ENCODE measurements at regions not wholly inside any gene's neighbourhood (a gene's known extent, or its start where the extent isn't known, plus 50 kb on each side); places are given as distances from the start of the nearest gene placed in this dataset.

DNA sequence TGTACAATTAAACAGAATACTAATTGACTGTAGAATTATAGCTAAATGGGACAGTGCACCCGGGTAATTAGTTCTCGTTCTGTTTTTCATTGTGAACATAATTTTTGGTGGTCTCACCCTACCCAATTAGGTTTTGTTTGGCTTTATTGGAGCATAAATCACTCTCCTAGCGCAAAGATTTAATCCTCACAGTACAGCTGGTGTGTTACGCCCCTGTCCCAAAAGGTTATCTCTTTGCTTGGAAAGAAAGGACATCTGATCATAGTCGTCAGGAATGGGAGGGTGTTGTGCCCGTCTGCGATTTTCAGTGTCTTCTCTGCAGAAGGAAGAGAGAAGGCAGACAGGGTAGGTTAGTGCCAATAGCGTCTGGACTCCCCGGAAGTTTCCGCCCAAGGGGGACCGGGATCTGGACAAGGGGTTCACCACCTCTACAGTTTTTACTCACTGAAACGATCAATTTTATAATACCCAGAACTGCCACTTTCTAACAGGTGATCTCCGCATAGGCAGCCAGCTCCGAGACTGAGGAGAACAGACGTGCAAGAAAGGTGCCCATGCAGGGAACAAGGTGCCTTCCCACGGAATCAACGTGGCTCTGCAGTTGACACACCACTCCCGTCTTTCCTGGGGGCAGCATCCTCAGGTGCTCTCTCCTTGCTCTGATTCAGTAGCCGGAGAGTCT is 617.4 kb upstream of the CDH4 start:
- no peak for TF ChIP-seq CTCF (IDR thresholded peaks at IDR 0.05; ENCODE audit: partially characterized antibody, unreplicated experiment)
- Mint-ChIP-seq H3K27ac (ENCODE audit: unreplicated experiment) (no peak overlapping the region), H3K9me3 (ENCODE audit: unreplicated experiment) (peaks cover 2% of the 10 kb centered on the region), H3K36me3 (ENCODE audit: unreplicated experiment) (peaks cover 5% of the 10 kb centered on the region), H3K4me1 (ENCODE audit: low read depth, unreplicated experiment) (no peaks in the 10 kb centered on the region), H3K27me3 (ENCODE audit: unreplicated experiment) (no peaks in the 10 kb centered on the region), H3K4me3 (ENCODE audit: unreplicated experiment) (no peak overlapping the region)
- no peak for DNase-seq

GRCh38 chr20:60636417-60636816 is 615.6 kb upstream of the CDH4 start:
- DNase-seq: no peak
- Mint-ChIP-seq H3K4me3 (ENCODE audit: unreplicated experiment) (no peak overlapping the region), H3K9me3 (ENCODE audit: unreplicated experiment) (peaks cover 4% of the 10 kb centered on the region), H3K36me3 (ENCODE audit: unreplicated experiment) (peaks cover 5% of the 10 kb centered on the region), H3K27me3 (ENCODE audit: unreplicated experiment) (no peaks in the 10 kb centered on the region), H3K4me1 (ENCODE audit: low read depth, unreplicated experiment) (no peaks in the 10 kb centered on the region), H3K27ac (ENCODE audit: unreplicated experiment) (no peak overlapping the region)
- TF ChIP-seq CTCF (IDR thresholded peaks at IDR 0.05; ENCODE audit: partially characterized antibody, unreplicated experiment): no peak

GRCh38 chr20:60637801-60638200 is 614.3 kb upstream of the CDH4 start:
- no peak for TF ChIP-seq CTCF (IDR thresholded peaks at IDR 0.05; ENCODE audit: partially characterized antibody, unreplicated experiment)
- no peaks in the 10 kb centered on the region for H3K4me1 Mint-ChIP-seq (ENCODE audit: low read depth, unreplicated experiment)
- H3K9me3 Mint-ChIP-seq (ENCODE audit: unreplicated experiment): peaks cover 4% of the 10 kb centered on the region
- no peak overlapping the region for H3K27ac Mint-ChIP-seq (ENCODE audit: unreplicated experiment)
- DNase-seq: no peak
- H3K36me3 Mint-ChIP-seq (ENCODE audit: unreplicated experiment): peaks cover 5% of the 10 kb centered on the region
- no peak overlapping the region for H3K4me3 Mint-ChIP-seq (ENCODE audit: unreplicated experiment)
- peaks cover 1% of the 10 kb centered on the region for H3K27me3 Mint-ChIP-seq (ENCODE audit: unreplicated experiment)

GRCh38 chr20:60638430-60639098 is 613.5 kb upstream of the CDH4 start:
- Mint-ChIP-seq H3K36me3 (ENCODE audit: unreplicated experiment) (peaks cover 5% of the 10 kb centered on the region), H3K4me3 (ENCODE audit: unreplicated experiment) (no peak overlapping the region), H3K9me3 (ENCODE audit: unreplicated experiment) (peaks cover 4% of the 10 kb centered on the region), H3K27ac (ENCODE audit: unreplicated experiment) (no peak overlapping the region), H3K4me1 (ENCODE audit: low read depth, unreplicated experiment) (no peaks in the 10 kb centered on the region), H3K27me3 (ENCODE audit: unreplicated experiment) (peaks cover 2% of the 10 kb centered on the region)
- DNase-seq: no peak
- TF ChIP-seq CTCF (IDR thresholded peaks at IDR 0.05; ENCODE audit: partially characterized antibody, unreplicated experiment): no peak

DNA sequence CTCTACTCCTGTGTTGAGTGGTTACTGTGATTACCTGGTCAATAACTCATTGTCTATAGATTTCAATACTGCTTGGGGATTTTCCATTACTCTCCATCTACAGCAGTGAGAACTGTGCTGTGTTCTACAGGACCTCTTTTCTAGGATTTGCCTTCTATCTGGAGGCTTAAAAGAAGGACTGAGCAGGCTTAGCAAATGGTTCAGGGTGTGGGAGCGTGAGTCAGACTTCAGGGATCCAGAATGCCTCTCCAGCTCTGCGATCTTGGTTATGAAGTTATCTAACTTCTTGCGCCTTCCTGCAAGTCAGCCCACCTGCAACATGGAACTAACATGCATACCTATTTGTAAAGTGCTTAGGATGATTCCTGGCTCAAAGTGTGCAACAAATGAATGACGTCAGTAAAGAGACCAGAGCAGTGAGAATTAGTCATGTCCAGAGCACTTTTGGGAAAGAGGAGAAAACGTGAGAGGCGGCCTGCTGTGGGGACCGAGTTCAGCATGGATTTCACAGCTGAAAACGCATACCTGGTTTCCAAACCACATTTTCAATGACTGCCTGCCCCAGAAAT is 610.1 kb upstream of the CDH4 start:
- TF ChIP-seq CTCF (IDR thresholded peaks at IDR 0.05; ENCODE audit: partially characterized antibody, unreplicated experiment): no peak
- Mint-ChIP-seq H3K36me3 (ENCODE audit: unreplicated experiment) (peaks cover 7% of the 10 kb centered on the region), H3K4me1 (ENCODE audit: low read depth, unreplicated experiment) (no peaks in the 10 kb centered on the region), H3K27me3 (ENCODE audit: unreplicated experiment) (peaks cover 2% of the 10 kb centered on the region), H3K27ac (ENCODE audit: unreplicated experiment) (no peak overlapping the region), H3K9me3 (ENCODE audit: unreplicated experiment) (peaks cover 4% of the 10 kb centered on the region), H3K4me3 (ENCODE audit: unreplicated experiment) (no peak overlapping the region)
- no peak for DNase-seq
